Smooth muscle cell (in vitro differentiated cells): ENCODE measurements at regions not wholly inside any gene's neighbourhood (a gene's known extent, or its start where the extent isn't known, plus 50 kb on each side); places are given as distances from the start of the nearest gene placed in this dataset.

ENCODE experiments used
- DNase-seq: peaks from one replicate; lab custom pipeline; 2025; ENCODE audit not compliant: unreplicated experiment; lab: John Stamatoyannopoulos, UW
- H2AFZ ChIP-seq: fragments of 200-600 bp; sonication (generic); 2 replicates; pipeline ENCODE4 v1.6.0; 2016; ENCODE audit warnings: antibody characterized with exemption, low read depth, mild to moderate bottlenecking
- H3F3A ChIP-seq: fragments of 200-600 bp; sonication (generic); 2 replicates; pipeline ENCODE4 v1.6.0; 2017; ENCODE audit warnings: antibody characterized with exemption, low read depth
- H3K27ac ChIP-seq: fragments of 200-600 bp; sonication (generic); 2 replicates; pipeline ENCODE4 v1.5.1; 2016; ENCODE audit warnings: low read depth, mild to moderate bottlenecking
- H3K27me3 ChIP-seq: fragments of 200-600 bp; sonication (generic); 2 replicates; pipeline ENCODE4 v1.6.1; 2016; ENCODE audit warnings: low read depth, mild to moderate bottlenecking
- H3K36me3 ChIP-seq: fragments of 200-600 bp; sonication (generic); 2 replicates; pipeline ENCODE4 v1.5.1; 2016; ENCODE audit warnings: low read depth
- H3K4me1 ChIP-seq: fragments of 200-600 bp; sonication (generic); 2 replicates; pipeline ENCODE4 v1.5.1; 2016; ENCODE audit warnings: low read depth
- H3K4me2 ChIP-seq: fragments of 200-600 bp; sonication (generic); 2 replicates; pipeline ENCODE4 v1.6.0; 2016; ENCODE audit warnings: mild to moderate bottlenecking
- H3K4me3 ChIP-seq: fragments of 200-600 bp; sonication (generic); 2 replicates; pipeline ENCODE4 v1.5.1; 2016; ENCODE audit warnings: mild to moderate bottlenecking
- H3K79me2 ChIP-seq: fragments of 200-600 bp; sonication (generic); 2 replicates; pipeline ENCODE4 v1.6.0; 2016; ENCODE audit warnings: low read depth, mild to moderate bottlenecking
- H3K9ac ChIP-seq: fragments of 200-600 bp; sonication (generic); 2 replicates; pipeline ENCODE4 v1.6.0; 2016; ENCODE audit warnings: low read depth
- H3K9me3 ChIP-seq: fragments of 200-600 bp; sonication (generic); replicated peaks from 2 replicates; pipeline ENCODE4 v1.5.1; 2016; ENCODE audit warnings: low read depth
- H4K20me1 ChIP-seq: fragments of 200-600 bp; sonication (generic); 2 replicates; pipeline ENCODE4 v1.6.0; 2016; ENCODE audit warnings: low read depth
- WGBS: methylation state at CpG from one replicate; pipeline ENCODE4 v1.1.7; 2016; ENCODE audit warnings: low lambda C conversion rate; 5-methylcytosine and 5-hydroxymethylcytosine counted together
- TF ChIP-seq, protein P1 (sequence below): fragments of 200-600 bp; sonication (generic); IDR thresholded peaks from 2 replicates; pipeline ENCODE4 v1.5.1; 2017; ENCODE audit warnings: borderline replicate concordance, mild to moderate bottlenecking, antibody characterized with exemption; ENCODE audit not compliant: insufficient read depth, poor library complexity, severe bottlenecking

- no peaks in the 10 kb centered on the region for H3F3A ChIP-seq
- H3K27me3 ChIP-seq, result no peaks in the 10 kb centered on the region
- H3K4me3 ChIP-seq, result no peak overlapping the region
- no peak for DNase-seq
- H3K9me3 ChIP-seq, result peaks cover 10% of the 10 kb centered on the region
- H3K79me2 ChIP-seq, result no peaks in the 10 kb centered on the region
- H2AFZ ChIP-seq, result no peak overlapping the region
- no peak overlapping the region for H3K4me2 ChIP-seq
- no peaks in the 10 kb centered on the region for H3K36me3 ChIP-seq
- no peaks in the 10 kb centered on the region for H4K20me1 ChIP-seq
- H3K4me1 ChIP-seq, result no peaks in the 10 kb centered on the region
- 95% methylated on average over 39 of the region's 52 CpGs for WGBS
- TF ChIP-seq, protein P1, sequence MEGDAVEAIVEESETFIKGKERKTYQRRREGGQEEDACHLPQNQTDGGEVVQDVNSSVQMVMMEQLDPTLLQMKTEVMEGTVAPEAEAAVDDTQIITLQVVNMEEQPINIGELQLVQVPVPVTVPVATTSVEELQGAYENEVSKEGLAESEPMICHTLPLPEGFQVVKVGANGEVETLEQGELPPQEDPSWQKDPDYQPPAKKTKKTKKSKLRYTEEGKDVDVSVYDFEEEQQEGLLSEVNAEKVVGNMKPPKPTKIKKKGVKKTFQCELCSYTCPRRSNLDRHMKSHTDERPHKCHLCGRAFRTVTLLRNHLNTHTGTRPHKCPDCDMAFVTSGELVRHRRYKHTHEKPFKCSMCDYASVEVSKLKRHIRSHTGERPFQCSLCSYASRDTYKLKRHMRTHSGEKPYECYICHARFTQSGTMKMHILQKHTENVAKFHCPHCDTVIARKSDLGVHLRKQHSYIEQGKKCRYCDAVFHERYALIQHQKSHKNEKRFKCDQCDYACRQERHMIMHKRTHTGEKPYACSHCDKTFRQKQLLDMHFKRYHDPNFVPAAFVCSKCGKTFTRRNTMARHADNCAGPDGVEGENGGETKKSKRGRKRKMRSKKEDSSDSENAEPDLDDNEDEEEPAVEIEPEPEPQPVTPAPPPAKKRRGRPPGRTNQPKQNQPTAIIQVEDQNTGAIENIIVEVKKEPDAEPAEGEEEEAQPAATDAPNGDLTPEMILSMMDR, result no peak
- no peak overlapping the region for H3K27ac ChIP-seq
- H3K9ac ChIP-seq, result no peak overlapping the region
Measured at GRCh38 chr10:37680716-37681616, 176.4 kb downstream of the ZNF248 start.

DNA sequence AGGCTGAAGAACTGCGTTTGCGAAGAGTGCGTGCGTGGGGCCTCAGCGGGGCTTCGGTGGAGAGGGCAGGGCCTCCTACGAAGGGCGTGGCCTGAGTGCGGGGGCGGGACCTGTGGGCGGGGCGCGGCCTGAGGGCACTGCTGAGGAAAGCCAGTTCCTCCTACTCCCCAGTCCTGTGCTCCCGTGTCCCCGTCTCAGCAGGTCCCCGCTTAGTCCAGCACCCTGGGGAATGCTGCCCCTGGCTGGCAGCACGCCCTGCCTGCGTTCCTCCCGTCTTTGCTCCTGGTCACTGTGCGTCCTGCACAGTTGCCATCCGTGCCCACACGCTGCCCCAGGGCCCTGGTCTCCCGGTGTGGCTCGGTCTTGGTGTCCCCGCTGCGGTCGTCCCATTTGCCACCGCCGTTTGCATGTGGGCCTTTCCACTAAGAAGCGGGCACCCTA lies 177.1 kb downstream of the ZNF248 start:
- H3K4me2 ChIP-seq, result no peak overlapping the region
- no peaks in the 10 kb centered on the region for H3K36me3 ChIP-seq
- H3K27me3 ChIP-seq, result no peaks in the 10 kb centered on the region
- H3K4me1 ChIP-seq, result no peaks in the 10 kb centered on the region
- H3F3A ChIP-seq, result no peaks in the 10 kb centered on the region
- DNase-seq, result no peak
- H3K4me3 ChIP-seq, result no peak overlapping the region
- no peak overlapping the region for H3K9ac ChIP-seq
- H4K20me1 ChIP-seq, result no peaks in the 10 kb centered on the region
- TF ChIP-seq, protein P1, result no peak
- no peak overlapping the region for H3K27ac ChIP-seq
- H3K9me3 ChIP-seq, result peaks cover 12% of the 10 kb centered on the region
- no peak overlapping the region for H2AFZ ChIP-seq
- WGBS, result 95% methylated on average over 21 of the region's 30 CpGs
- H3K79me2 ChIP-seq, result no peaks in the 10 kb centered on the region

GRCh38 chr10:37679465-37679864 lies 177.9 kb downstream of the ZNF248 start:
- Histone ChIP-seq H3K4me2 (no peak overlapping the region), H3K27me3 (no peaks in the 10 kb centered on the region), H3K27ac (no peak overlapping the region), H2AFZ (no peak overlapping the region), H3K36me3 (no peaks in the 10 kb centered on the region), H3K9ac (no peak overlapping the region), H3K79me2 (no peaks in the 10 kb centered on the region), H3K4me3 (no peak overlapping the region), H3K4me1 (no peaks in the 10 kb centered on the region), H3F3A (no peaks in the 10 kb centered on the region), H4K20me1 (no peaks in the 10 kb centered on the region), H3K9me3 (peaks cover 13% of the 10 kb centered on the region)
- TF ChIP-seq, protein P1, result no peak
- WGBS, result 91% methylated on average over 7 of the region's 8 CpGs
- DNase-seq, result no peak
